ENCODE measurements at regions not wholly inside any gene's neighbourhood (a gene's known extent, or its start where the extent isn't known, plus 50 kb on each side); places are given as distances from the start of the nearest gene placed in this dataset.
"Not testable (repeated sequence)": the region's sequence is repeated elsewhere in the genome, so short reads cannot be mapped to it uniquely, and the experiment has no call there.

DNA sequence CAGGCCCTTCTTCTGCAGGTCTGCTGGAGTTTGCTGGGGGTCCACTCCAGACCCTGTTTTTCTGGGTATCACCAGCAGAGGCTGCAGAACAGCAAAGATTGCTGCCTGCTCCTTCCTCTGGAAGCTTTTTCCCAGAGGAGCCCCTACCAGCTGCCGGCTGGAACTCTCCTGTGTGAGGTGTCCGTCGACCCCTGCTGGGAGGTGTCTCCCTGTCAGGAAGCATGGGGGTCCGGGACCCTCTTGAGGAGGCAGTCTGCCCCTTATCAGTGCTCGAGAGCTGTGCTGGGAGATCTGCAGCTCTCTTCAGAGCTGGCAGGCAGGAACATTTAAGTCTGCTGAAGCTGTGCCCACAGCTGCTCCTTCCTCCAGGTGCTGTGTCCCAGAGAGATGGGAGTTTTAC lies 1622.8 kb downstream of the KHDRBS2 start:
- DNase-seq = not testable (repeated sequence)

- no peak for DNase-seq
These were observed 1642.2 kb downstream of the KHDRBS2 start for GRCh38 chr6:60643870-60644269.

GRCh38 chr6:60639185-60639584 lies 1646.8 kb downstream of the KHDRBS2 start:
- DNase-seq = not testable (repeated sequence)
